ENCODE measurements at regions not wholly inside any gene's neighbourhood (a gene's known extent, or its start where the extent isn't known, plus 50 kb on each side); places are given as distances from the start of the nearest gene placed in this dataset.

GRCh38 chr4:103497692-103498091, 222.1 kb downstream of the TACR3 start (continued):
- no peak for TF ChIP-seq EZH2phosphoT487 (IDR thresholded peaks at IDR 0.05; ENCODE audit: unreplicated experiment)
- no peak for TF ChIP-seq JUNB (IDR thresholded peaks at IDR 0.05; ENCODE audit: unreplicated experiment)
- TF ChIP-seq STAT1 (IDR thresholded peaks at IDR 0.05; ENCODE audit: unreplicated experiment), result no peak
- TF ChIP-seq REST (IDR thresholded peaks at IDR 0.05; ENCODE audit: unreplicated experiment), result no peak

- Histone ChIP-seq H3K4me1 (ENCODE audit: insufficient read depth) (no peaks in the 10 kb centered on the region), H3F3A (replicated peaks; ENCODE audit: low read depth) (no peaks in the 10 kb centered on the region), H3K27me3 (ENCODE audit: insufficient read depth) (no peaks in the 10 kb centered on the region), H3K36me3 (ENCODE audit: insufficient read depth) (no peaks in the 10 kb centered on the region), H3K4me3 (no peak overlapping the region), H4K20me1 (replicated peaks; ENCODE audit: insufficient read depth) (no peaks in the 10 kb centered on the region), H3K4me2 (no peak overlapping the region), H2AFZ (no peak overlapping the region), H3K79me2 (replicated peaks; ENCODE audit: insufficient read depth) (no peaks in the 10 kb centered on the region), H3K9me2 (ENCODE audit: insufficient read depth) (no peaks in the 10 kb centered on the region; the same call in none of the 2 replicates), H3K27ac (ENCODE audit: low read depth) (no peak overlapping the region)
- no peaks in the 10 kb centered on the region for H3K27me3 Mint-ChIP-seq (ENCODE audit: insufficient read depth, low read depth, poor library complexity)
- DNase-seq (ENCODE audit: low spot score) (no peak), ATAC-seq (no peak)
- no peaks in the 10 kb centered on the region; the same call in 2 of the 3 replicates for H3K36me3 Mint-ChIP-seq (ENCODE audit: low read depth)
- no peak for TF ChIP-seq ETS1 (IDR thresholded peaks at IDR 0.05)
- H3K4me3 Mint-ChIP-seq, result no peak overlapping the region
- no peak overlapping the region for H3K27ac Mint-ChIP-seq
- H3K4me1 Mint-ChIP-seq, result no peaks in the 10 kb centered on the region
- peaks cover 4% of the 10 kb centered on the region; the same call in 1 of the 3 replicates for H3K9me3 Mint-ChIP-seq
These were observed 223.0 kb downstream of the TACR3 start for GRCh38 chr4:103496800-103497199.

- no peak overlapping the region for H2AFZ ChIP-seq
- no peak for TF ChIP-seq JUNB (IDR thresholded peaks at IDR 0.05; ENCODE audit: unreplicated experiment)
- no peak for TF ChIP-seq STAT1 (IDR thresholded peaks at IDR 0.05; ENCODE audit: unreplicated experiment)
- no peak for TF ChIP-seq ETS1 (IDR thresholded peaks at IDR 0.05)
- TF ChIP-seq ZNF462 (CRISPR knock-in tag; IDR thresholded peaks at IDR 0.05), result no peak
These were observed 226.2 kb downstream of the TACR3 start for GRCh38 chr4:103493450-103494159.

More at GRCh38 chr4:103493450-103494159, 226.2 kb downstream of the TACR3 start:
- H3K9me3 Mint-ChIP-seq, result no peaks in the 10 kb centered on the region
- no peaks in the 10 kb centered on the region for H3K4me1 Mint-ChIP-seq
- H3K27ac ChIP-seq (ENCODE audit: low read depth), result no peak overlapping the region
- no peak overlapping the region for H3K4me2 ChIP-seq
- no peak for DNase-seq (ENCODE audit: low spot score)
- no peaks in the 10 kb centered on the region for H3K4me1 ChIP-seq (ENCODE audit: insufficient read depth)
- H3K36me3 ChIP-seq (ENCODE audit: insufficient read depth), result no peaks in the 10 kb centered on the region
- H3K4me3 ChIP-seq, result no peak overlapping the region
- H3K9me2 ChIP-seq (ENCODE audit: insufficient read depth), result no peaks in the 10 kb centered on the region; the same call in 1 of the 2 replicates
- no peaks in the 10 kb centered on the region for H4K20me1 ChIP-seq (replicated peaks; ENCODE audit: insufficient read depth)
- H3K27me3 ChIP-seq (ENCODE audit: insufficient read depth), result no peaks in the 10 kb centered on the region
- H3K36me3 Mint-ChIP-seq (ENCODE audit: low read depth), result no peaks in the 10 kb centered on the region
- H3F3A ChIP-seq (replicated peaks; ENCODE audit: low read depth), result no peaks in the 10 kb centered on the region
- no peaks in the 10 kb centered on the region for H3K79me2 ChIP-seq (replicated peaks; ENCODE audit: insufficient read depth)
- H3K4me3 Mint-ChIP-seq, result no peak overlapping the region
- no peaks in the 10 kb centered on the region for H3K27me3 Mint-ChIP-seq (ENCODE audit: insufficient read depth, low read depth, poor library complexity)
- H3K27ac Mint-ChIP-seq, result no peak overlapping the region
- no peak for ATAC-seq
